ENCODE measurements at regions not wholly inside any gene's neighbourhood (a gene's known extent, or its start where the extent isn't known, plus 50 kb on each side); places are given as distances from the start of the nearest gene placed in this dataset.
A peak's percentile ranks its signal among the peaks of the same experiment; 100 is the strongest.
"Not testable (repeated sequence)": the region's sequence is repeated elsewhere in the genome, so short reads cannot be mapped to it uniquely, and the experiment has no call there.

DNA sequence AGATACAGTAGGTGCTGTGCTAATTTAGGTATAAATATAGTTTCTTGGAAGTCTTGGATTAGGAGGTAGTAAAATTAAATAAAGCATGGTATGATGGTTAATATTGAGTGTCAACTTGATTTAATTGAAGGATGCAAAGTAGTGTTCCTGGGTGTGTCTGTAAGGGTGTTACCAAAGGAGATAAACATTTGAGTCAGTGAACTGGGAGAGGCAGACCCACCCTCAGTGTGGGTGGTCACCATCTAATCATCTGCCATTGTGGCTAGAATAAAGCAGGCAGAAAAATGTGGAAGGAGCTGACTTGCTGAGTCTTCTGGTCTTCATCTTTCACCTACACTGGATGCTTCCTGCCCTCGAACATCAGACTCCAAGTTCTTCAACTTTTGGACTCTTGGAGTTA is 153.7 kb upstream of the GK2 start:
- DNase-seq (ENCODE audit: low read depth in 2 of 3, low spot score in 1 of 3), result no peak

DNA sequence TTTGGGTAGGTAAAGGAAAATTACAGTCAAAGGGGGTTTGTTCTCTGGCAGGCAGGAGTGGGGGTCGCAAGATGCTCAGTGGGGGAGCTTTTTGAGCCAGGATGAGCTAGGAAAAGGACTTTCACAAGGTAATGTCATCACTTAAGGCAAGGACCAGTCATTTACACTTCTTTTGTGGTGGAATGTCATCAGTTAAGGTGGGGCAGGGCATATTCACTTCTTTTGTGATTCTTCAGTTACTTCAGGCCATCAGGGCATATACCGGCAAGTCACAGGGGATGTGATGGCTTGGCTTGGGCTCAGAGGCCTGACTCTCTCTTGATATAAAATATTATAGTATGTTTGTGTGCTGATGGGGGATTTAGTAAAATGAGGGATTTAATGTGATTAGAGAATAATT is 151.4 kb upstream of the GK2 start:
- DNase-seq (ENCODE audit: low read depth in 2 of 3, low spot score in 1 of 3), result not testable (repeated sequence)

DNA sequence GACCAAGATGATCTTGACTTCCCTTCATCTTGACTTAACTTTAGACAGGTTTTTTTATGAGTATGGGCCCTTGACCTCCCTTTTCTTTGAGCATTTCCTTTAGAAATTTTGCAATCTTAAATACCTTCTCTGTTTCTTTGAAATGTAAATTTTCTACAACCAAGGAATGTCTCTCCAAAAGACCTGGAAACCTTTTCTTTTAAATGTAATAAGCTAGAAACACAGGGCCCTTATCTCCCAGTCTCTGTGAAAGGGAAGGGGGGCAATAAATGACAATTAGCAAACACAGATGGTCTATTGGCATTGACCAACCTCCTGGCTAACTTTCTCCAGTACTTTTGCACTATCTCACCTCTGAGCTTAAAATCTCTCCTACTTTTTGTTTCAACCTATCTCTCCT is 144.3 kb upstream of the GK2 start:
- DNase-seq (ENCODE audit: low read depth in 2 of 3, low spot score in 1 of 3), result no peak

DNA sequence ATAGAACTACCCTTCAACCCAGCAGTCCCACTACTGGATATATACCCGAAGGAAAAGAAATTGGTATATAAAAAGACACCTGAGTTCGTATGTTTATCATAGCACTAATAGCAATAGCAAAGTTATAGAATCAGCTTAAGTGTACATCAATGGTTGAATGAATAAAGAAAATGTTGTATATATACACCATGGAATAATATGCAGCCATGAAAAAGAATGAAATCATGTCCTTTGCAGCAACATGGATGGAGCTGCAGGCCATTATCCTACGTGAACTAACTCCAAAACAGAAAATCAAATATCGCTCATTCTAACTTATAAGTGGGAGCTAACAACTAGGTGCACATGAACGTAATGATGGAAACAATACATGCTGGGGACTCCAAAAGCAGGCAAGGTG is 143.5 kb upstream of the GK2 start:
- no peak for DNase-seq (ENCODE audit: low read depth in 2 of 3, low spot score in 1 of 3)

DNA sequence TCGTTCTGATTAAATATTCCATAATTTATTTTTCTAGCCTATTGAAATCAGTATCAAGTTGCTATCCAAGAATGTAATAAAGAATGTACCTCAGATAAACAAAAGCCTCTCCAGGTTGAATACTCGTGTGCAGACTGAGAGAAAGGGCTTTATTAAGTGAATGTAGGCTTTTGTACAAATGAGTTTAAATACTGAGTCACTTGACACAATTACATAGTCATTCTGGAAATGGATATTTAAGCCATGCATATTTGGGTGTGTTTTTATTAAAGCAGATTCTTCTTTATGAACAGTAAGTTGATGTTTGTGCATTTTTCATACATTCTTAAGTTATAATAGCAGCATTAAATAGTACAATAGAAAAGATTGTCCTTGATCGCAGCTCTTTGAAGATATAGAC is 139.8 kb upstream of the GK2 start:
- DNase-seq (ENCODE audit: low read depth in 2 of 3, low spot score in 1 of 3), result no peak

DNA sequence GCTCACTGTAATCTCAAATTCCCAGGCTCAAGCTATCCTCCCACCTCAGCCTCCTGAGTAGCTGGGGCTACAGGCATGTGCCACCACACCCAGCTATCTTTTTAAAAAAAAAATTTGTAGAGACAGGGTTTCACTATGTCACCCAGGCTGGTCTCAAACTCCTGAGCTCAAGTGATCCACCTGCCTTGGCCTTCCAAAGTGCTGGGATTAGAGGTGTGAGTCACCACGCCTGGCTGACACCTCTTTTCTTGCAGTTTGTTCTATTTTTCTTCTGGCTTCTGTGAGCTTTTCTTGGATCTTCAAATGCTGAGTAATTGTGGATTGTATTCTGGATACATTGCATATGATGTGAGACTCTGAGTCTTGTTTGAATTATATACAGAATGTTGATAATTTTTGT is 137.3 kb upstream of the GK2 start:
- not testable (repeated sequence) for DNase-seq (ENCODE audit: low read depth in 2 of 3, low spot score in 1 of 3)

DNA sequence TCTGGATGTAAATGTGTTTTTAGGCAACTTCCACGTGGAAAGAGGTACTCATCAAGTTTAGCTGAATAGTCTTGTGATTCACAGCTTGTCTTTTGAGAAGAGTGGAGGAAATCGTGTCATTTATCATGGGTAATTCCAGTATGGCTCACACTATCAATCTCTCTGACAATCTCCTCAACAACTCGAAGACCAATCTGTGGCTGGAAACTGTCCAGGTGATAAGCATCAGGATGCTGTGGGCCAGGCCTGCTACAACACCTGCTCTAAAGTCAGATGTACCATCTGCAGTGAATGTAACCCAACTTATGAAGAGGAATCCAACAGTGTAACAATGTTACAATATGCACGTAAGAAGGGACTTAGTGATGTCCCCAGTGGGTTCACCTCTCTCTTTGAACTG is 132.1 kb upstream of the GK2 start:
- DNase-seq (ENCODE audit: low read depth in 2 of 3, low spot score in 1 of 3), result no peak

DNA sequence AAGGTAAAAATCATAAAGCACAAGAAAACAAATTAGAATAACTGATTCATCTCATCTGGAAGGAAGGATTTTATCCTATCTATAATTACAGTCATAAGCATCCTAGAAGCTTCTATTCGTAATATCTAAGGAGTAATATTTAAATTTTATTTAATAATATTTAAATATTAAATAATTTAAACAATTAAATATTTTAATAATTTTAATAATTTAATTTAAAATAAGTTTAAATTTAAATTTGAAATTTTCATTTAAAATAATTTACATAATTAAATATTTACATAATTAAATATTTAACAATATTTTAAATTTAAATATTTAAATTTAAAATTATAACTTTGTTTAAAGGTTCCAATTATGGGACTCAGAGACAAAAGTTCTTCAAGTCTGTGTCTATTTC is 127.5 kb upstream of the GK2 start:
- DNase-seq (ENCODE audit: low read depth in 2 of 3, low spot score in 1 of 3), result no peak

DNA sequence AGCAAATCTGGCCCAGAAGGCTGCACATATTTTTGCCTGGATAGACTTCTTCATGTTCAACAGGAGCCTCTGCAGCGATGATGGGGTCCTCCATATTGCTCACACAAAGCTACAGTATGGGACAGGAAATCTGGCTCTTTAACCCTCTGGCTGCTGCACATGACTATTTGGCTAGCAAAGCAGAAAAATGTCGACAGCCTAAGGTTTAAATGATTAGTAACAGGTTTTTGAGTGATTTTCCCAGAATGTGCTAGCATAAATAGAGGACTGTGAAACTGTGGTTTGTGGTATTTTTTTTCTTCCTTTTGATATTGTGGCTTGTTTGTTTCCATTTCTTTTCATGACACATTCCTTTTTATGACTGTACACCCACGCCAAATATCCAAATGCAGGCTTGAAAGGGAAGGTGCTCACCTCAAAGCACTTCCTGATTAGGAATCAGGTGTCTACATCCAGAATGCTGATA is 120.2 kb upstream of the GK2 start:
- no peak for DNase-seq (ENCODE audit: low read depth in 2 of 3, low spot score in 1 of 3)

DNA sequence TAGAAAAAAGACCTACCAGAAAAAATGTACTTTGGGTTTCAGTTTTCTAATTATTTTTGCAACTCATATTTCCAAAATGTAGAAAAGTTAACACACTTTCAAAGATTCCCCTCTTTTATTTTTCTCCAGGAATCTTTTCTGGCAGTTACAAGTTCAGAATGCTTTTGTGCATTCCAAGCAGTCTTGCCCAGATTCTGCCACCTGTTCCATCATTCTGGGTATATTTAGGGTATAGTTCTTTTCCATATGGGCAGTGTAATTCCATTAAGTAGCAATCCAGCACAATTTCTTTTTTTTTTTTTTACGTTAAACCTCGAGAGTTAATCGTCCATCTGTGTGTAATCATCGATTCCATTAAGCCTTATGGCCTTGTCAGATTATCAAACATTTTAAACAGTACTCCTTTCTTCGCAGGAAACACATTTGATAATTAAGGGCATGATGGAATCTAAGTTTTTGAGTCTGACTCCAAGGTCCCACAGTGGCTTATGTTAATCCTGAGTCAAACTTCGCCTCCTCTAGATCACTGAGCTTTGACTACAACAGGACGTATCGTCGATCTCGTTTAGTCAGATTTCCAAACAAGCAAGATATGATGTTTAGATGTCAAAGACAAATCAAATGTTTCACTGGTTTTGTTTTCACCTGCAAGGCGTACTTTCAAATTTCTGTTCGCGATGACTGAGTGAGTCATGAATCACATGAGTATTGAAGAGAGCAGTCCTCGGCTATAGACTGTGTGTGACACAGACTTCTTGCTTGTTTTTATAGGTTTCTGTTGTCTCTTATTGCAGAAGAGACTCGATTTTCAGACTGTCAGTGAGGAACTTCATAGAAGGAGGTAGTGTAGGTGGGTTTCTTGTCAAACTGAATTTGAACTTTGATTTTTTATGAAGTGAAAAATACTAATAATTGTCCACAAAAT is 118.9 kb upstream of the GK2 start:
- DNase-seq (ENCODE audit: low read depth in 2 of 3, low spot score in 1 of 3), result peak in 1 of 3 donors; percentile 3

DNA sequence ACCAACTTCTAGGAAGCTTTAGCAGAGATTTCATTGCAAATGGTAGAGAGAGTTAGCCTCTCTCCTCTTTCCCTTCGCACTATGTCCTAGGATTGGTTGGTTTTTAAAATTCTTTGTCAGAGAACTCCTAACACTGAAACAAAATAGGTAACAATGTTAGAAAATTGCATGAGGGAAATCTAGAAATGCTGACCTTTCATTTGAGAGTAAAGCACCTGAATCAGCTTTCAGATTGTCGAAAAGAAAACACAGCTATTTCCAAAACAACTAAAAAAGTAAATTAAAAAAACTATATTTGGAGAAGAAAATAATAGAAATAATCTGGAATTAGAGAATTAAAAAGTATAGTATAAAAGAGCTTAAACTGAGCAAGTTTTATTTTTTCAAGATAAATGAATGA is 108.1 kb upstream of the GK2 start:
- DNase-seq (ENCODE audit: low read depth in 2 of 3, low spot score in 1 of 3), result no peak

DNA sequence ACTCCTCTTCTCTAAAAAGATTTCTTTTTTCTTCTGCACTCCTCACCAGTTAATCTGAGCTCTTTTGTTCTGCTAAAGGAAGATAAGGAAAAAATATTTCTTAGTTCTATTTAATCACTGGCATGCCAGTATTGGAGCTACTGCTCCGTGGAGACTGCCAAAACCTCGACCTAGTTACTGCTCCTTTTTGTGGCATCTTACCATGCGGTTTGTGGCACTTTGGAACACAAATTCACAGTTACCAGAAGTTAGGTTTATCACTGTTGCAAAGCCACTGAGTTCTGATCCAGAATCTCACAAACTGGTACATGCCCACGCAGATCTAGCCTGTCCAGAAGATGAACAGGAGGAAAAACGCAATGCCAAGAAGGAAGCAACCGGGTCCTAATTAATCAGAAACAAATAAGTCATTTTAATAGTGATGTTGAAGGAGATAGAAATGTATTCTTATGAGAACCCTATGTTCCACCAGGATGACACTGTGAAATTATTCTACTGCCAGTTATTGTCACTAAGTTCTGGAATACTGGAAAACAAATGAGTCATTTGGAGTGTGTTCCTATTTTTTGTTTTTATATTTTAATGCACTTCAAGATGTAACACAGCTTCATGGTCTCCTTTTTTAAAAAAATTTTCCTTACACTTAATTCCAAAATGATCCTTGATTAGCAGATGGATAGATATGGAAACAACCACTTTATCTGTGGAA is 106.7 kb upstream of the GK2 start:
- DNase-seq (ENCODE audit: low read depth in 2 of 3, low spot score in 1 of 3), result no peak

DNA sequence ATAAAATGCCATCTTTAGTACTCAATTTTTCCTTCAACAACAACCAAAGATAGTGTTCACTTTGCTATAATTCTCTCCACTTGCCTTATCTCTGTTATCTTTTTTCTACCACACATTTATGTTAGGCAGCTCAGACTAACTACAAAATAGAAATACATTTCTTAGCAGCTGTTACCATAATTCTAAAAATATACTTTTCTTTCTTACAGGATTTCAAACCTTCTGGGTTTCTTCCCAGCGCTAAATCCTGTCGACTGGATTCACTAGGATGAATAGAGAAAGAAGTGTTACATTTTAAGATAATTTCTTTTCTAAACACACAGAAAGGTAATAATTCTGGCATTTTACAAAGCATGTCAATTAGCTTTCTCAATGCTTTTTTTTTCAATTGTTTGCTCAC is 105.5 kb upstream of the GK2 start:
- no peak for DNase-seq (ENCODE audit: low read depth in 2 of 3, low spot score in 1 of 3)

DNA sequence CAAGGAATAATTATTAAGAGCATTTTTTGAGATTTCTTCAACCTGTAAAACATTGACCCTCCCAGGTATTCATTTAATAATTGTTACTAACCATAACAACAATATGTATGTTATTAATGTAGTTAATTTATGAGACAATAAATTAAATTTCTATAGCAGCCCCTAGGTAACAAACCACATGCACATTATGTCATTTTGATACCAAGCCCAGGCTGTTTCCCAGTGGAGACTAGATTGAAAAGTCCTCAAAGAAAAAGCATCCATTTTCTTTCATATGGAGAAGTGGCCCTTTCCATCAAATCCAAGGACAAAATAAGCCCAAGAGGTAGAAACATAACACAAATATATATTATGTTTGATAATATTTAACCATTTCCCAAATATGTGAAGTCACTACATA is 104.3 kb upstream of the GK2 start:
- DNase-seq (ENCODE audit: low read depth in 2 of 3, low spot score in 1 of 3), result no peak

DNA sequence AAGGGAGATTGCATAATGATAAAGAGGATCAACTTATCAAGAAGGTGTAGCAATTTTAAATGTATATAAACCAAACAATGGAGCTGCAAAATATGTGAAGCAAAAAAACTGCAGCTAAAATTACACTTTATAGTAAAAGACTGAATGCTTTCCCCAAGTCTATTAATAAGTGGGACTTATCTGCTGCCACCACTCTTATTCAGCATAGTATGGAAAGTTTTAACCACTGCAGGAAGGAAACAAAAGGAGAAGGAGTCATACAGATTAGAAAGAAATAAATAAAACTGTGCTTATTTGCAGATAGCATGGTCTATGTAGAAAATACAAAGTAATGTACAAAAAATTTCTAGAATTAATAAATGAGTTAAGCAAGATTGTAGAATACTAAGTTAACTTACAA is 94.1 kb upstream of the GK2 start:
- DNase-seq (ENCODE audit: low read depth in 2 of 3, low spot score in 1 of 3), result no peak

DNA sequence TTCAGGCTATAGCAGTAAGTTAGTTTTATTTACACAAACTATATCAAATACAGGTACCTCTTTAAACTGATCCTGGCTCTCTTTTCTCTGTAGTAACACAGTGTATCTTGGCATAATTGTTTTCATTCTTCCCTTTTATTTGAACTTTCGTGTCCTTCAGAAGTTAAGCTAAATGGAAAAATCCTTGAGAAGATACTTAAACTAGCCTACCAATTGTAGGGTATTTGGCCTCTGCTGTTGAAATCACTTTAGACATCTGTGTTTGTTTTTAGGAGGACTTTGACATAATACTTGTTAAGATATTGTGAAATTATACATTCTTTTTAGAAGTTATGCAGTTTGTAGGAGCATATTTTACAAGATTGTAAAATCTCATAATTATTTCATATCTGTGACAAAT is 90.3 kb upstream of the GK2 start:
- no peak for DNase-seq (ENCODE audit: low read depth in 2 of 3, low spot score in 1 of 3)

DNA sequence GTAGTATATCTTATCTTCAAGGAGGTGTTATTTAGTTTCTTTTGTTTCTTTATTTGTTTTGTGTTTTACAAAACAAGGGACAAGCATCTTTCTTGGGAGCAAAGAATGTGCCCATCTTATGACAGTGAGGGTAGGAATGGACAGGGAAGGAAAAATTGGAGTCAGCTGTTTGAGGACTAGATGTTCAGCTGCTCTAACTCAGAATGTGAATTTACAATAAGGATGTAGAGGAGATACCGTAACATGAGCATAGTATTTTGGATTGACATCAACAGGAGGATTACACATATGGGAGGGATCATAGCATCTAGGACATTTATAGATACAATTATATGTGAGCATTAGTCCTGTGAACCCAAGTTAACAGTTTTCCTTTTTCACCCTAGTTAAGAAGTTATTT is 89.0 kb upstream of the GK2 start:
- no peak for DNase-seq (ENCODE audit: low read depth in 2 of 3, low spot score in 1 of 3)

DNA sequence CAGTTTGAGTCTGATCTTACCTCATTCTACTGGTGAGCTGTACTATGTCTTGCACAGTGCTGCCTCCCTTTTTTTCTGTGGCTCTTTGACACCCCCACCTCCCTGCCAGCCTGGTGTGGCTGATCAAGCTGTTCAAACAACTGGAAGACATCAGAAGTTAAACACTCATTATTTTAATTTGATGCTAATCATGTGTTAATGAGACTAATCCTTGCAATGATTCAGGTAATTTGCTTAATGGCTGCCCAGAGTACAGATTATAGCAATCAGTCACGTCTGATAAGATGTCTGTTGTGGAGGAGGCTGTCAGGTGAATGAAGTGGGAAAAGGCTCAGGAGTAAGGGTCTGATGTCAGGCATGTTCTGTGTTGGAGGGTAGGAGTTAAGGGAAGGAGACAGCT is 87.4 kb upstream of the GK2 start:
- no peak for DNase-seq (ENCODE audit: low read depth in 2 of 3, low spot score in 1 of 3)

DNA sequence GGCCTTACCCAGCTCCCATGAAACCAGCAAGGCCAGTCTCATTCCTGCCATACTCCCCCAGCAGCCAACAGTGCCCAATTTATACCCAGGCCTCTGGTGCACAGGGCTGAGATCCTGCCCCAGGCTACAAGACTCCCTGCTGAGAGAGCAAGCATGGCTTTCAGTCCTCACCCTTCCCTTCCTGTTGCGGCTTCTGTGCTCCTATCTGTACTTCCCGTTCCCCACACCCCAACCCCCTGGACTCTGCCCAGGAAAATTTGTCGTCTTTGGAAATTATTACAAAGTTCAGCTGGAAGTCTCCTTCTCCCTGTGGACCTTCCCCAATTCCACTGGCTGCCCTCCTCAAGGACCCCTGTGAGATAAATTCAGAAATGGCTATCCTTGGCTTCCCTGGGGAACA is 84.1 kb upstream of the GK2 start:
- DNase-seq (ENCODE audit: low read depth in 2 of 3, low spot score in 1 of 3), result no peak

DNA sequence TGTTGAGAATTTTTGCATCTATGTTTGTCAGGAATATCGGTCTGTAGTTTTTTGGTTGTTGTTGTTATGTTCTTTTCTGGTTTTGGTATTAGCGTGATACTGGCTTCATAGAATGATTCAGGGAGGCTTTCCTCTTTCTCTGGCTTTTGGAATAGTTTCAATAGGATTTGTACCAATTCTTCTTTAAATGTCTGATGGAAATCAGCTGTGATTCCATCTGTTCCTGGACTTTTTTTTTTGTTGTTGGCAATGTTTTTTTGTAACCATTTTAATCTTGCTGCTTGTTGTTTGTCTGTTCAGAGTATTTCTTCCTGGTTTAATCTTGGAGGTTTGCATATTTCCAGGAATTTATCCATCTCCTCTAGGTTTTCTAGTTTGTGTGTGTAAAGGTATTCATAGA is 81.5 kb upstream of the GK2 start:
- no peak for DNase-seq (ENCODE audit: low read depth in 2 of 3, low spot score in 1 of 3)

DNA sequence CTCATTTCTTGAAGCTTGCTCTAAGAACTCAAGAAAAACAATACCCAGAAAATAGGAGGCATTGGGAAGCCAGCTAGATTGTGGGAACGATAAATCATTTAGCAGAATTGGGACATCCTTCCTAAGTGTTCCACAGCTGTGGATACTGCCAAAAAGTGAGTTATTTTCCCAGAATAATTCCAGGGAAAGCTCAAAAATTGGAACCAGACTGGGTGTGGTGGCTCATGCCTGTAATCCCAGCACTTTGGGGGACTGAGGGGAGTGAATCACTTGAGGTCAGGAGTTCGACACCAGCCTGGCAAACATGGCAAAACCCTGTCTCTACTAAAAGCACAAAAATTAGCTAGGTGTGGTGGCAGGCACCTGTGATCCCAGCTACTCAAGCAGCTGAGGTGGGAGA is 68.2 kb upstream of the GK2 start:
- DNase-seq (ENCODE audit: low read depth in 2 of 3, low spot score in 1 of 3), result no peak

DNA sequence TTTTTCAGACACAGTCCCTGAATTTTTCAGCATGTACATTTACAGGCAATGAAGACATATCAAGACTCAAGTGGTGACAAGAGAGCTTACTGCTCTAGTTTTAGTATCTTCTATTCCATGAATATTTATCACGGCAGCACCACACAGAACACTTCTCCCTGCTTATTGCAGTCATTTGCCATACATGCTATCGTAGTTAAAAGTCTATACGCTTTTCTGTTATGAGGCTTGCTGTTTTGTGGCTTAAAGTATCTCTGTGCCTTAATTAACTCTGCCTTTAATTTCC is 65.4 kb upstream of the GK2 start:
- no peak for DNase-seq (ENCODE audit: low read depth in 2 of 3, low spot score in 1 of 3)

All from stimulated activated CD4-positive, alpha-beta T cell treated with anti-CD3 and anti-CD28 coated beads, Interleukin-12 subunit alpha, Interleukin-12 subunit beta, amount 100 ng/mL, for 48 hours (primary cell).